ENCODE measurements at regions not wholly inside any gene's neighbourhood (a gene's known extent, or its start where the extent isn't known, plus 50 kb on each side); places are given as distances from the start of the nearest gene placed in this dataset.

DNA sequence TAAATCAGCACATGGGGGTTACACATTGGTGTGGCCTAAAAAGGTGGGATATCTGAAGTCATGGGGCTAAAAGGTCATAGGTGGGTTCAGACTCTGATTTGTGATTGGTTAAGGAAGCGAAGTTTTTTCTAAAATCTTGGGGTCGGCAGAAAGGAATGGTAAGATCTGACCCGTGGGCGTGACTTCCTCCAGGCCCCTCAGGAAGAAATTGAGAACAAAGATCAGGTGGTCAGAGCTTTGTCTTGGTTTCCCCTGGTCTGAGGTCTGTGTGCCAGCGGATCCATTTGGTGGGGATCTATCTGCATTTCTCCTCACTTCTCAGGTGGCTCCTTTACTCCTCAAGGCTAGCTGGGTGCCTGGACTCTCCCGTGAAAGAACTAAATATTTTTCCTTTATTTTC lies 302.8 kb downstream of the ABCC12 start:
- Histone ChIP-seq H3K9me3 (ENCODE audit: control insufficient read depth in 2 of 2, low read length in 2 of 2) (no peaks in the 10 kb centered on the region), H3K4me1 (ENCODE audit: control insufficient read depth, insufficient read depth, low read length, poor library complexity, severe bottlenecking) (no peaks in the 10 kb centered on the region), H3K36me3 (ENCODE audit: control insufficient read depth, insufficient read depth, low read length) (no peaks in the 10 kb centered on the region), H3K4me3 (ENCODE audit: low read depth, low read length) (no peak overlapping the region), H3K27me3 (ENCODE audit: control insufficient read depth, insufficient read depth, low read length) (no peaks in the 10 kb centered on the region), H3K27ac (ENCODE audit: insufficient read depth, low read length, poor library complexity, severe bottlenecking) (no peak overlapping the region)
- ATAC-seq (ENCODE audit: low read depth in 2 of 2): no peak
- H3K4me1 Mint-ChIP-seq: no peaks in the 10 kb centered on the region
- H3K27ac Mint-ChIP-seq: no peak overlapping the region
- no peak for DNase-seq
- H3K27me3 Mint-ChIP-seq: no peaks in the 10 kb centered on the region
- no peaks in the 10 kb centered on the region for H3K36me3 Mint-ChIP-seq
- peaks cover 0 to 5% (median 0%) of the 10 kb centered on the region in 7 donors for H3K9me3 Mint-ChIP-seq
- H3K4me3 Mint-ChIP-seq: no peak overlapping the region

- no peaks in the 10 kb centered on the region for H3K27me3 ChIP-seq (ENCODE audit: control insufficient read depth, insufficient read depth, low read length)
- Mint-ChIP-seq H3K4me1 (no peaks in the 10 kb centered on the region), H3K9me3 (peaks cover 0 to 5% (median 0%) of the 10 kb centered on the region in 7 donors), H3K27ac (no peak overlapping the region), H3K27me3 (no peaks in the 10 kb centered on the region), H3K36me3 (no peaks in the 10 kb centered on the region), H3K4me3 (no peak overlapping the region)
- ATAC-seq (ENCODE audit: low read depth in 2 of 2) (no peak), DNase-seq (no peak)
- H3K4me1 ChIP-seq (ENCODE audit: control insufficient read depth, insufficient read depth, low read length, poor library complexity, severe bottlenecking): no peaks in the 10 kb centered on the region
- H3K27ac ChIP-seq (ENCODE audit: insufficient read depth, low read length, poor library complexity, severe bottlenecking): no peak overlapping the region
- no peak overlapping the region for H3K4me3 ChIP-seq (ENCODE audit: low read depth, low read length)
- no peaks in the 10 kb centered on the region for H3K36me3 ChIP-seq (ENCODE audit: control insufficient read depth, insufficient read depth, low read length)
- H3K9me3 ChIP-seq (ENCODE audit: control insufficient read depth in 2 of 2, low read length in 2 of 2): no peaks in the 10 kb centered on the region
These were observed 304.6 kb downstream of the ABCC12 start for GRCh38 chr16:47851146-47851545.

- Histone ChIP-seq H3K27ac (ENCODE audit: insufficient read depth, low read length, poor library complexity, severe bottlenecking) (no peak overlapping the region), H3K4me1 (ENCODE audit: control insufficient read depth, insufficient read depth, low read length, poor library complexity, severe bottlenecking) (no peaks in the 10 kb centered on the region), H3K36me3 (ENCODE audit: control insufficient read depth, insufficient read depth, low read length) (no peaks in the 10 kb centered on the region), H3K4me3 (ENCODE audit: low read depth, low read length) (no peak overlapping the region), H3K9me3 (ENCODE audit: control insufficient read depth in 2 of 2, low read length in 2 of 2) (no peaks in the 10 kb centered on the region), H3K27me3 (ENCODE audit: control insufficient read depth, insufficient read depth, low read length) (no peaks in the 10 kb centered on the region)
- Mint-ChIP-seq H3K27me3 (no peaks in the 10 kb centered on the region), H3K27ac (no peak overlapping the region), H3K36me3 (no peaks in the 10 kb centered on the region), H3K9me3 (peaks cover 0 to 3% (median 0%) of the 10 kb centered on the region in 7 donors), H3K4me1 (no peaks in the 10 kb centered on the region), H3K4me3 (no peak overlapping the region)
- ATAC-seq (ENCODE audit: low read depth in 2 of 2) (no peak), DNase-seq (no peak)
These were observed 306.1 kb downstream of the ABCC12 start for GRCh38 chr16:47849736-47850135.

GRCh38 chr16:47848421-47849109 lies 307.2 kb downstream of the ABCC12 start:
- Histone ChIP-seq H3K4me3 (ENCODE audit: low read depth, low read length) (no peak overlapping the region), H3K9me3 (ENCODE audit: control insufficient read depth in 2 of 2, low read length in 2 of 2) (no peaks in the 10 kb centered on the region), H3K36me3 (ENCODE audit: control insufficient read depth, insufficient read depth, low read length) (no peaks in the 10 kb centered on the region), H3K4me1 (ENCODE audit: control insufficient read depth, insufficient read depth, low read length, poor library complexity, severe bottlenecking) (no peaks in the 10 kb centered on the region), H3K27me3 (ENCODE audit: control insufficient read depth, insufficient read depth, low read length) (no peaks in the 10 kb centered on the region), H3K27ac (ENCODE audit: insufficient read depth, low read length, poor library complexity, severe bottlenecking) (no peak overlapping the region)
- peaks cover 0 to 3% (median 0%) of the 10 kb centered on the region in 7 donors for H3K9me3 Mint-ChIP-seq
- ATAC-seq (ENCODE audit: low read depth in 2 of 2): no peak
- no peak for DNase-seq
- H3K4me3 Mint-ChIP-seq: no peak overlapping the region
- no peaks in the 10 kb centered on the region for H3K36me3 Mint-ChIP-seq
- no peak overlapping the region for H3K27ac Mint-ChIP-seq
- no peaks in the 10 kb centered on the region for H3K4me1 Mint-ChIP-seq
- H3K27me3 Mint-ChIP-seq: no peaks in the 10 kb centered on the region

GRCh38 chr16:47847220-47847970 lies 308.4 kb downstream of the ABCC12 start:
- Mint-ChIP-seq H3K4me1 (no peaks in the 10 kb centered on the region), H3K9me3 (peaks cover 0 to 3% (median 0%) of the 10 kb centered on the region in 7 donors), H3K27ac (no peak overlapping the region), H3K36me3 (no peaks in the 10 kb centered on the region), H3K27me3 (no peaks in the 10 kb centered on the region), H3K4me3 (no peak overlapping the region)
- H3K4me1 ChIP-seq (ENCODE audit: control insufficient read depth, insufficient read depth, low read length, poor library complexity, severe bottlenecking): no peaks in the 10 kb centered on the region
- no peaks in the 10 kb centered on the region for H3K36me3 ChIP-seq (ENCODE audit: control insufficient read depth, insufficient read depth, low read length)
- H3K27me3 ChIP-seq (ENCODE audit: control insufficient read depth, insufficient read depth, low read length): no peaks in the 10 kb centered on the region
- no peak overlapping the region for H3K4me3 ChIP-seq (ENCODE audit: low read depth, low read length)
- no peaks in the 10 kb centered on the region for H3K9me3 ChIP-seq (ENCODE audit: control insufficient read depth in 2 of 2, low read length in 2 of 2)
- H3K27ac ChIP-seq (ENCODE audit: insufficient read depth, low read length, poor library complexity, severe bottlenecking): no peak overlapping the region
- DNase-seq (no peak), ATAC-seq (ENCODE audit: low read depth in 2 of 2) (no peak)

DNA sequence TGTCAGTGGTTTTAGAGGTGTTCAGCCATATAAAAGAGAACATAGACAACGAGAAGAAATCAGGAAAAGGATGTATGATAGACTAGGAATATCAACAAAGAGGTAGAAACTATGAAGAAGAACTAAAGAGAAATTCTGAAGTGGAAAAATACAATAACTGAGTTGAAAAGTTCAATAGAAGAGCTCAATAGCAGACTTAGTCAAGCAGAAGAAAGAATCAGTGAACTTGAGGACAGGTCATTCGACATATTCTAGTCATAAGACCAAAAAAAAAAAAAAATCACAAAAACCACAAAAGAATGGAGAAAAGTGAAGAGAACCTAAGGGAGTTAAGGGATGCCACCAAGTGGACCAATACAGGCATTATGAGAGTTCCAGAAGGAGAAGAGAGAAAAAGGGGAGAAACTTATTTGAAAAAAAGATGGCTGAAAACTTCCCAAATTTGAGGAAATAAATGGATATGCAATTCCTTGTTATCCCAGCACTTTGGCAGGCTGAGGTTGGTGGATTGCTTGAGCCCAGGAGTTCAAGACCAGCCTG lies 321.2 kb downstream of the ABCC12 start:
- peaks cover 2% of the 10 kb centered on the region for H3K27me3 ChIP-seq (ENCODE audit: control insufficient read depth, insufficient read depth, low read length)
- no peaks in the 10 kb centered on the region for H3K4me1 ChIP-seq (ENCODE audit: control insufficient read depth, insufficient read depth, low read length, poor library complexity, severe bottlenecking)
- Mint-ChIP-seq H3K4me3 (no peak overlapping the region), H3K27ac (no peak overlapping the region), H3K27me3 (no peaks in the 10 kb centered on the region), H3K9me3 (peaks cover 5 to 36% (median 9%) of the 10 kb centered on the region in 7 donors), H3K4me1 (no peaks in the 10 kb centered on the region), H3K36me3 (no peaks in the 10 kb centered on the region)
- no peak overlapping the region for H3K4me3 ChIP-seq (ENCODE audit: low read depth, low read length)
- ATAC-seq (ENCODE audit: low read depth in 2 of 2) (no peak), DNase-seq (no peak)
- no peaks in the 10 kb centered on the region for H3K36me3 ChIP-seq (ENCODE audit: control insufficient read depth, insufficient read depth, low read length)
- peaks cover 19 to 23% of the 10 kb centered on the region in 2 experiments for H3K9me3 ChIP-seq (ENCODE audit: control insufficient read depth in 2 of 2, low read length in 2 of 2)
- no peak overlapping the region for H3K27ac ChIP-seq (ENCODE audit: insufficient read depth, low read length, poor library complexity, severe bottlenecking)

- Histone ChIP-seq H3K4me1 (ENCODE audit: control insufficient read depth, insufficient read depth, low read length, poor library complexity, severe bottlenecking) (no peaks in the 10 kb centered on the region), H3K9me3 (ENCODE audit: control insufficient read depth in 2 of 2, low read length in 2 of 2) (peaks cover 19 to 23% of the 10 kb centered on the region in 2 experiments), H3K27me3 (ENCODE audit: control insufficient read depth, insufficient read depth, low read length) (peaks cover 2% of the 10 kb centered on the region), H3K27ac (ENCODE audit: insufficient read depth, low read length, poor library complexity, severe bottlenecking) (no peak overlapping the region), H3K4me3 (ENCODE audit: low read depth, low read length) (no peak overlapping the region), H3K36me3 (ENCODE audit: control insufficient read depth, insufficient read depth, low read length) (no peaks in the 10 kb centered on the region)
- Mint-ChIP-seq H3K36me3 (no peaks in the 10 kb centered on the region), H3K4me1 (no peaks in the 10 kb centered on the region), H3K9me3 (peaks cover 4 to 36% (median 12%) of the 10 kb centered on the region in 7 donors), H3K27ac (no peak overlapping the region), H3K4me3 (no peak overlapping the region), H3K27me3 (no peaks in the 10 kb centered on the region)
- no peak for ATAC-seq (ENCODE audit: low read depth in 2 of 2)
- no peak for DNase-seq
These were observed 322.0 kb downstream of the ABCC12 start for GRCh38 chr16:47833771-47834170.
